Keratinocyte (primary cell): ENCODE measurements at regions not wholly inside any gene's neighbourhood (a gene's known extent, or its start where the extent isn't known, plus 50 kb on each side); places are given as distances from the start of the nearest gene placed in this dataset.

Experiments
- CTCF ChIP-seq, 3 experiments: IDR thresholded peaks in 1 of 3; conservative IDR thresholded peaks in 1 of 3; optimal IDR thresholded peaks in 1 of 3; 2 replicates in 2 of 3; 3 replicates in 1 of 3; pipeline versions ENCODE3 to v1.5.1; 2011; ENCODE audit warnings: low read length in 3 of 3, mild to moderate bottlenecking in 3 of 3, moderate library complexity in 2 of 3, control low read depth in 1 of 3, inconsistent platforms in 1 of 3; ENCODE audit not compliant: insufficient read depth in 2 of 3; ENCODE audit errors: extremely low read depth in 1 of 3
- EZH2 ChIP-seq: IDR thresholded peaks from one replicate; pipeline ENCODE4 v1.6.1; 2012; ENCODE audit warnings: inconsistent platforms, mild to moderate bottlenecking, low read length, moderate library complexity

- TF ChIP-seq CTCF (optimal IDR thresholded peaks at IDR 0.05 in 1 of 3, IDR thresholded peaks at IDR 0.05 in 1 of 3, conservative IDR thresholded peaks at IDR 0.05 in 1 of 3; ENCODE audit: extremely low read depth in 1 of 3, insufficient read depth in 2 of 3, low read length in 3 of 3), result no peak
- TF ChIP-seq EZH2, result no peak
These were observed 436.2 kb downstream of the TLL1 start for GRCh38 chr4:166309286-166309685.
